H1 (cell line): ENCODE measurements at regions not wholly inside any gene's neighbourhood (a gene's known extent, or its start where the extent isn't known, plus 50 kb on each side); places are given as distances from the start of the nearest gene placed in this dataset.

Experiments used
- ASH2L ChIP-seq: fragments of 200-600, 300-600 bp; sonication (generic); IDR thresholded peaks from one replicate; pipeline ENCODE4 v1.7.1; 2017; ENCODE audit warnings: low read length
- BACH1 ChIP-seq: IDR thresholded peaks from 2 replicates; pipeline ENCODE4 v1.6.1; 2012; ENCODE audit warnings: low read length, improper control_type of control experiment
- POLR2AphosphoS5 ChIP-seq: IDR thresholded peaks from 2 replicates; pipeline ENCODE4 v1.6.1; 2011; ENCODE audit warnings: low read depth, low read length
- RFX5 ChIP-seq: IDR thresholded peaks from 2 replicates; pipeline ENCODE4 v1.6.1; 2011; ENCODE audit warnings: low read depth, low read length, improper control_type of control experiment, borderline replicate concordance
- TF ChIP-seq, protein P1 (sequence below), 3 experiments: IDR thresholded peaks; 1 replicate in 2 of 3; 2 replicates in 1 of 3; pipeline versions ENCODE4 v1.5.1 to v1.6.1; 2011; ENCODE audit warnings: low read length in 3 of 3, mild to moderate bottlenecking in 3 of 3, inconsistent platforms in 2 of 3, low read depth in 1 of 3, moderate library complexity in 1 of 3; ENCODE audit not compliant: insufficient read depth in 1 of 3; ENCODE audit errors: control extremely low read depth in 1 of 3

- TF ChIP-seq BACH1 (no peak), RFX5 (no peak), POLR2AphosphoS5 (no peak), ASH2L (no peak)
- TF ChIP-seq, protein P1, sequence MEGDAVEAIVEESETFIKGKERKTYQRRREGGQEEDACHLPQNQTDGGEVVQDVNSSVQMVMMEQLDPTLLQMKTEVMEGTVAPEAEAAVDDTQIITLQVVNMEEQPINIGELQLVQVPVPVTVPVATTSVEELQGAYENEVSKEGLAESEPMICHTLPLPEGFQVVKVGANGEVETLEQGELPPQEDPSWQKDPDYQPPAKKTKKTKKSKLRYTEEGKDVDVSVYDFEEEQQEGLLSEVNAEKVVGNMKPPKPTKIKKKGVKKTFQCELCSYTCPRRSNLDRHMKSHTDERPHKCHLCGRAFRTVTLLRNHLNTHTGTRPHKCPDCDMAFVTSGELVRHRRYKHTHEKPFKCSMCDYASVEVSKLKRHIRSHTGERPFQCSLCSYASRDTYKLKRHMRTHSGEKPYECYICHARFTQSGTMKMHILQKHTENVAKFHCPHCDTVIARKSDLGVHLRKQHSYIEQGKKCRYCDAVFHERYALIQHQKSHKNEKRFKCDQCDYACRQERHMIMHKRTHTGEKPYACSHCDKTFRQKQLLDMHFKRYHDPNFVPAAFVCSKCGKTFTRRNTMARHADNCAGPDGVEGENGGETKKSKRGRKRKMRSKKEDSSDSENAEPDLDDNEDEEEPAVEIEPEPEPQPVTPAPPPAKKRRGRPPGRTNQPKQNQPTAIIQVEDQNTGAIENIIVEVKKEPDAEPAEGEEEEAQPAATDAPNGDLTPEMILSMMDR (IDR thresholded peaks at IDR 0.05; ENCODE audit: control extremely low read depth in 1 of 3, insufficient read depth in 1 of 3, low read depth in 1 of 3, low read length in 3 of 3) = no peak
Measured at GRCh38 chr9:19675492-19675891, 113.3 kb downstream of the SLC24A2 start.
